Brain microvascular endothelial cell (primary cell): ENCODE measurements at regions not wholly inside any gene's neighbourhood (a gene's known extent, or its start where the extent isn't known, plus 50 kb on each side); places are given as distances from the start of the nearest gene placed in this dataset.

ENCODE experiments used
- DNase-seq: peaks from one replicate; pipeline ENCODE4 v3.0.0-alpha.2; 2020
- H3K27ac ChIP-seq: fragments of 250-450 bp; sonication (Bioruptor Pico); 2 replicates; pipeline ENCODE4 v1.5.1; 2020; ENCODE audit warnings: mild to moderate bottlenecking, moderate library complexity
- H3K27me3 ChIP-seq: fragments of 250-450 bp; sonication (Bioruptor Pico); replicated peaks from 2 replicates; pipeline ENCODE4 v1.5.1; 2020; ENCODE audit warnings: mild to moderate bottlenecking
- H3K36me3 ChIP-seq: fragments of 250-450 bp; sonication (Bioruptor Pico); replicated peaks from 2 replicates; pipeline ENCODE4 v1.5.1; 2020; ENCODE audit warnings: mild to moderate bottlenecking
- H3K4me3 ChIP-seq: 2 replicates; pipeline ENCODE4 v1.5.1; 2011; ENCODE audit warnings: low read depth, mild to moderate bottlenecking, control low read depth, low read length, moderate library complexity
- CTCF ChIP-seq: IDR thresholded peaks from 2 replicates; pipeline ENCODE4 v1.5.1; 2011; ENCODE audit warnings: low read depth, mild to moderate bottlenecking, moderate library complexity, low read length, control low read depth, inconsistent platforms; ENCODE audit errors: missing control alignments
- in situ Hi-C: cut with HindIII; loops from 2 replicates; pipeline ENCODE4 v1.10.0; 2017; ENCODE audit warnings: low sequenced_read_pairs, low pct_ligation_motif_present

GRCh38 chr5:51273021-51273420 is 110.2 kb upstream of the ISL1 start:
- no peak overlapping the region for H3K27ac ChIP-seq
- DNase-seq = no peak
- no peaks in the 10 kb centered on the region for H3K27me3 ChIP-seq
- no peak overlapping the region for H3K4me3 ChIP-seq
- in situ Hi-C loops = no loop called here
- no peaks in the 10 kb centered on the region for H3K36me3 ChIP-seq
- TF ChIP-seq CTCF = no peak

DNA sequence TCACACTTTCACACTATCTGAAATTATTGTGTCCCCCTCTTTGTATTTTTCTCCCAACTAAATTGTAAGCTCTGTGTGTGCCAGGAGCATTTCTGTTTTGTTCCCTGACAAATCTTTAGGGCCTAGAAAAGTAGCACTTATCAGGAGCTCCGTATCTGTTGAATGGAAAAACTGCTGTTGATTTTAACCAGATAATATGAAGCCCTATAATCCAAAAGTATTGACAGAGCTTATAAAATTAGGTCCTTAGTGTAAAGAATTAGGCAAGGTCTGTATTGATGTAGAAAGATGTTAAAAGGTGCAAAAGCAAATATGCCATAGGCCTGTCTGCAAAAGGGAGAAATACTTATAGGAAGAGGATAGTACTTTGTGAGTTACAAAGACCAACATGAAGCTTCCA is 109.4 kb upstream of the ISL1 start:
- Histone ChIP-seq H3K27ac (no peak overlapping the region), H3K36me3 (no peaks in the 10 kb centered on the region), H3K27me3 (no peaks in the 10 kb centered on the region), H3K4me3 (no peak overlapping the region)
- DNase-seq = no peak
- in situ Hi-C loops = no loop called here
- no peak for TF ChIP-seq CTCF

DNA sequence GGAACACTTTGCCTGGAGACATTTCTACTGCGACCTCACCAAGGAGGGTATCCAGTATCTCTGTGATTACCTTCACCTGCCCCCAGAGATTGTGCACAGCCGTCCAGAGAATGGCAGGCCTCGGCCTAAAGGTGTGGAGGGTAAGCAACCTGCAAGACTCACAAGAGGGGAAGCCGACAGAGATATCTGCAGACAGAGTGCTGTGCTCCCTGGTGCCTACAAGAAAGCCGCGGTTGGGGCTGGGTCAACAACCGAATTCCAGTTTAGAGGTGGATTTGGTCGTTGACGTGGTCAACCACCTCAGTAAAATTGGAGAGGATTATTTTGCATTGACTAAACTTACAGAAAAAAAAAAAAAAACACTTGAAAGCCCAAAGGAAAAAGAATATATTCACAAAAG is 107.8 kb upstream of the ISL1 start:
- DNase-seq = no peak
- Histone ChIP-seq H3K27me3 (no peaks in the 10 kb centered on the region), H3K4me3 (no peak overlapping the region), H3K27ac (no peak overlapping the region), H3K36me3 (no peaks in the 10 kb centered on the region)
- TF ChIP-seq CTCF = no peak
- in situ Hi-C loops = no loop called here

DNA sequence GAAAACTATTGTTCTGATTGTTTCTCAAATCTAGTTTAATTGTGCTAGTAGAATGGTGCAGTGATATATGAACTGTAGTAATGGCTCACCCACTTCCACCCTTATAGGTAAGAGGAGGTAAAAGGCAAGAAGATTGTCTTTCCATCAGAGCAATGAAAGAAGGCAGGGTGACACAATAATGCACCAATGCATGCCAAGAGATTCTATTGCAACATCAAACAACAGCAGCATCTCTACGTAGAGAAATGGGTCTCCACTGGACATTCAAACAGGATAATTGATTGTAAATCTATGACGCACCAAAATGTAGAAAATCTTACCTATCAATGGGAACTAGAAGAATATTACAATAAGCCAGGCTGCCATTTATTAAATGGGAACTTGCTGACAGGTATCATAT is 107.0 kb upstream of the ISL1 start:
- no peak overlapping the region for H3K27ac ChIP-seq
- in situ Hi-C loops = no loop called here
- TF ChIP-seq CTCF = no peak

GRCh38 chr5:51278539-51278938 is 104.7 kb upstream of the ISL1 start:
- in situ Hi-C loops = no loop called here
- no peak for TF ChIP-seq CTCF
- Histone ChIP-seq H3K4me3 (no peak overlapping the region), H3K27ac (no peak overlapping the region), H3K27me3 (no peaks in the 10 kb centered on the region), H3K36me3 (no peaks in the 10 kb centered on the region)
- DNase-seq = no peak

More for the DNA sequence above, 107.0 kb upstream of the ISL1 start:
- H3K27me3 ChIP-seq = no peaks in the 10 kb centered on the region
- DNase-seq = no peak
- H3K4me3 ChIP-seq = no peak overlapping the region
- no peaks in the 10 kb centered on the region for H3K36me3 ChIP-seq

DNA sequence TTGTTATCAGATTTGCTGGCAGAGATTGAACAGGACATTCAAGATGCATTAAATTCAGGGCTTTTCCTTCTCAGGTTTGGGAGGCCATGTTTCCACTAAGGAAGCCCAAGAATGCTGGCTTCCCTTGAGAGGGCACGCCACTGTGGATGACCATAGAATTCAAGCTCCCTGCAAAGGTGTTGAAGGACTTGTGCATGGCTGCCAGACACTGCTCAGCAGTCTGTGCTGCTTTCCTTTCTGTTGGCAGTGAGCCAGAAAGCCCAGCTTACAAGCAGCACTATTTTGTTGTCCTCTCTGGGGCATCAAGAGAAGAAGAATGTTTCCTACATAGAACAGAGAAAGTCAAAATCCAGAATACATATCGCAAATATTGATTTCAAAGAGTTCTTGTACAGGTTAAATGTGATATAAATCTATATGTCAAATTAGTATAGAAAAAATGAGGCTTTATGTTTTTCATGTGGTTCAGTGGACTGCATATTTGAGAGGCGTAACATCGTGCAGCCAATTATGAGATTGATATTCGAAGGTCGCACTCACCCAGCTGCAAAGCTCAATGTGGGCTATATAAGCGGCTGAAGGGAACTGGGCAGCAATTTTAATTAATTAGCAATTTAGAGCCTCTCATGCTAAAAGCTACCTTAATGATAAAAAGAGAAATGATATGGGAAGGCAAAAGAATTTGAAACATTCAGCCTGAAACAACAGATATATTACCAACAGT is 103.1 kb upstream of the ISL1 start:
- Histone ChIP-seq H3K36me3 (no peaks in the 10 kb centered on the region), H3K27ac (no peak overlapping the region), H3K4me3 (no peak overlapping the region), H3K27me3 (no peaks in the 10 kb centered on the region)
- no peak for DNase-seq
- TF ChIP-seq CTCF = no peak
- in situ Hi-C loops = no loop called here
